ENCODE measurements at regions not wholly inside any gene's neighbourhood (a gene's known extent, or its start where the extent isn't known, plus 50 kb on each side); places are given as distances from the start of the nearest gene placed in this dataset.
A peak's percentile ranks its signal among the peaks of the same experiment; 100 is the strongest.
"Not testable (repeated sequence)": the region's sequence is repeated elsewhere in the genome, so short reads cannot be mapped to it uniquely, and the experiment has no call there.

DNA sequence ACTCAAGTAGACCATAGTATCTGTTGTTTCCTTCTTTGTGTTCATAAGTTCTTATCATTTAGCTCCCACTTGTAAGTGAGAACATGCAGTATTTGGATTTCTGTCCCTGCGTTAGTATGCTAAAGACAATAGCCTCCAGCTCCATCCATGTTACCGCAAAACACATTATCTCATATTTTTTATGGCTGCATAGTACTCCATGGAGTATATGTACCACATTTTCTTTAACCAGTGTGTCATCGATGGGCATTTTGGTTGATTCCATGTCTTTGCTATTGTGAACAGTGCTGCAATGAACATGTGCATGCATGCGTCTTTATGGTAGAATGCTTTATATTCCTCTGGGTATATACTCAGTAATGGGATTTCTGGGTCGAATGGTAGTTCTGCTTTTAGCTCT is 148.1 kb upstream of the IRS2 start:
- H3K4me3 Mint-ChIP-seq, ATAC-seq, H2AFZ ChIP-seq: not testable (repeated sequence)

DNA sequence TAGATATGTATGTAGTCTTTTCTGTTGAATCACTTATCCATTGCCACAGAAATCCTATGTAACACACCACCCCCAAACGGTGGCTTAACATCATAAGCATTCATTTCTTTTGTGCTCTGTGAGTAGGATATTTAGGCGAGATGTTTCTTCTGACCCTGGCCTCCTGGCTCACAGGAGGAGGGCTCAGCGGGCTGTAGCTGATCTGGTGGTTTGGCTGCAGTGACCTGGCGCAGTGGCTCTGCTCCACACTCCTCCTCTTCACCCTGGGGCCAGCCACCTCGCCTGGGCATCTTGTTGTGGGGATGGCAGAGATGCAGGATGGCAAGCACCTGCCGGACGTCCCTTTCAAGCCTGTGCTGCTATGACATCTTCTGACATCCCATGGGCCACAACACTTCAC is 147.1 kb upstream of the IRS2 start:
- ATAC-seq (peak; percentile 56), DNase-seq (ENCODE audit: low spot score) (no peak)
- no peaks in the 10 kb centered on the region for H3K36me3 Mint-ChIP-seq (ENCODE audit: low read depth)
- H3F3A ChIP-seq (replicated peaks; ENCODE audit: low read depth), result no peaks in the 10 kb centered on the region
- H3K79me2 ChIP-seq (replicated peaks; ENCODE audit: insufficient read depth), result no peaks in the 10 kb centered on the region
- no peaks in the 10 kb centered on the region for H3K36me3 ChIP-seq (ENCODE audit: insufficient read depth)
- H3K27me3 Mint-ChIP-seq (ENCODE audit: insufficient read depth, low read depth, poor library complexity), result peaks cover 1% of the 10 kb centered on the region
- H3K27me3 ChIP-seq (ENCODE audit: insufficient read depth), result no peaks in the 10 kb centered on the region
- no peaks in the 10 kb centered on the region for H4K20me1 ChIP-seq (replicated peaks; ENCODE audit: insufficient read depth)
- no peak overlapping the region for H3K4me2 ChIP-seq
- H3K27ac Mint-ChIP-seq, result no peak overlapping the region
- H3K4me1 Mint-ChIP-seq, result peaks cover 5% of the 10 kb centered on the region; the same call in 1 of the 3 replicates
- no peaks in the 10 kb centered on the region; the same call in 2 of the 3 replicates for H3K9me3 Mint-ChIP-seq
- 0 out of 2 replicates have a peak overlapping the region, but pooled peaks have one; percentile 20 for H2AFZ ChIP-seq
- H3K4me3 Mint-ChIP-seq, result no peak overlapping the region
- no peak for TF ChIP-seq EZH2 (IDR thresholded peaks at IDR 0.05; ENCODE audit: low read depth, unreplicated experiment)
- no peak for TF ChIP-seq ZNF114 (CRISPR knock-in tag; IDR thresholded peaks at IDR 0.05)
- TF ChIP-seq EZH2phosphoT487 (IDR thresholded peaks at IDR 0.05; ENCODE audit: unreplicated experiment), result no peak
- TF ChIP-seq STAT1 (IDR thresholded peaks at IDR 0.05; ENCODE audit: unreplicated experiment), result no peak
- TF ChIP-seq ZNF331 (CRISPR knock-in tag; IDR thresholded peaks at IDR 0.05; ENCODE audit: low read depth), result no peak
- TF ChIP-seq, protein P1, sequence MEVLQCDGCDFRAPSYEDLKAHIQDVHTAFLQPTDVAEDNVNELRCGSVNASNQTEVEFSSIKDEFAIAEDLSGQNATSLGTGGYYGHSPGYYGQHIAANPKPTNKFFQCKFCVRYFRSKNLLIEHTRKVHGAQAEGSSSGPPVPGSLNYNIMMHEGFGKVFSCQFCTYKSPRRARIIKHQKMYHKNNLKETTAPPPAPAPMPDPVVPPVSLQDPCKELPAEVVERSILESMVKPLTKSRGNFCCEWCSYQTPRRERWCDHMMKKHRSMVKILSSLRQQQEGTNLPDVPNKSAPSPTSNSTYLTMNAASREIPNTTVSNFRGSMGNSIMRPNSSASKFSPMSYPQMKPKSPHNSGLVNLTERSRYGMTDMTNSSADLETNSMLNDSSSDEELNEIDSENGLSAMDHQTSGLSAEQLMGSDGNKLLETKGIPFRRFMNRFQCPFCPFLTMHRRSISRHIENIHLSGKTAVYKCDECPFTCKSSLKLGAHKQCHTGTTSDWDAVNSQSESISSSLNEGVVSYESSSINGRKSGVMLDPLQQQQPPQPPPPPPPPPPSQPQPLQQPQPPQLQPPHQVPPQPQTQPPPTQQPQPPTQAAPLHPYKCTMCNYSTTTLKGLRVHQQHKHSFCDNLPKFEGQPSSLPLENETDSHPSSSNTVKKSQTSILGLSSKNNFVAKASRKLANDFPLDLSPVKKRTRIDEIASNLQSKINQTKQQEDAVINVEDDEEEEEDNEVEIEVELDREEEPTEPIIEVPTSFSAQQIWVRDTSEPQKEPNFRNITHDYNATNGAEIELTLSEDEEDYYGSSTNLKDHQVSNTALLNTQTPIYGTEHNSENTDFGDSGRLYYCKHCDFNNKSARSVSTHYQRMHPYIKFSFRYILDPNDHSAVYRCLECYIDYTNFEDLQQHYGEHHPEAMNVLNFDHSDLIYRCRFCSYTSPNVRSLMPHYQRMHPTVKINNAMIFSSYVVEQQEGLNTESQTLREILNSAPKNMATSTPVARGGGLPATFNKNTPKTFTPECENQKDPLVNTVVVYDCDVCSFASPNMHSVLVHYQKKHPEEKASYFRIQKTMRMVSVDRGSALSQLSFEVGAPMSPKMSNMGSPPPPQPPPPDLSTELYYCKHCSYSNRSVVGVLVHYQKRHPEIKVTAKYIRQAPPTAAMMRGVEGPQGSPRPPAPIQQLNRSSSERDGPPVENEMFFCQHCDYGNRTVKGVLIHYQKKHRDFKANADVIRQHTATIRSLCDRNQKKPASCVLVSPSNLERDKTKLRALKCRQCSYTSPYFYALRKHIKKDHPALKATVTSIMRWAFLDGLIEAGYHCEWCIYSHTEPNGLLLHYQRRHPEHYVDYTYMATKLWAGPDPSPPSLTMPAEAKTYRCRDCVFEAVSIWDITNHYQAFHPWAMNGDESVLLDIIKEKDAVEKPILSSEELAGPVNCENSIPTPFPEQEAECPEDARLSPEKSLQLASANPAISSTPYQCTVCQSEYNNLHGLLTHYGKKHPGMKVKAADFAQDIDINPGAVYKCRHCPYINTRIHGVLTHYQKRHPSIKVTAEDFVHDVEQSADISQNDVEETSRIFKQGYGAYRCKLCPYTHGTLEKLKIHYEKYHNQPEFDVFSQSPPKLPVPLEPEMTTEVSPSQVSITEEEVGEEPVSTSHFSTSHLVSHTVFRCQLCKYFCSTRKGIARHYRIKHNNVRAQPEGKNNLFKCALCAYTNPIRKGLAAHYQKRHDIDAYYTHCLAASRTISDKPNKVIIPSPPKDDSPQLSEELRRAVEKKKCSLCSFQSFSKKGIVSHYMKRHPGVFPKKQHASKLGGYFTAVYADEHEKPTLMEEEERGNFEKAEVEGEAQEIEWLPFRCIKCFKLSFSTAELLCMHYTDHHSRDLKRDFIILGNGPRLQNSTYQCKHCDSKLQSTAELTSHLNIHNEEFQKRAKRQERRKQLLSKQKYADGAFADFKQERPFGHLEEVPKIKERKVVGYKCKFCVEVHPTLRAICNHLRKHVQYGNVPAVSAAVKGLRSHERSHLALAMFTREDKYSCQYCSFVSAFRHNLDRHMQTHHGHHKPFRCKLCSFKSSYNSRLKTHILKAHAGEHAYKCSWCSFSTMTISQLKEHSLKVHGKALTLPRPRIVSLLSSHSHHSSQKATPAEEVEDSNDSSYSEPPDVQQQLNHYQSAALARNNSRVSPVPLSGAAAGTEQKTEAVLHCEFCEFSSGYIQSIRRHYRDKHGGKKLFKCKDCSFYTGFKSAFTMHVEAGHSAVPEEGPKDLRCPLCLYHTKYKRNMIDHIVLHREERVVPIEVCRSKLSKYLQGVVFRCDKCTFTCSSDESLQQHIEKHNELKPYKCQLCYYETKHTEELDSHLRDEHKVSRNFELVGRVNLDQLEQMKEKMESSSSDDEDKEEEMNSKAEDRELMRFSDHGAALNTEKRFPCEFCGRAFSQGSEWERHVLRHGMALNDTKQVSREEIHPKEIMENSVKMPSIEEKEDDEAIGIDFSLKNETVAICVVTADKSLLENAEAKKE (CRISPR knock-in tag; IDR thresholded peaks at IDR 0.05), result no peak
- no peak for TF ChIP-seq POLR2AphosphoS5 (IDR thresholded peaks at IDR 0.05; ENCODE audit: low read depth)
- H3K4me3 ChIP-seq, result no peak overlapping the region
- no peak overlapping the region for H3K27ac ChIP-seq (ENCODE audit: low read depth)
- no peaks in the 10 kb centered on the region; the same call in 1 of the 2 replicates for H3K4me1 ChIP-seq (ENCODE audit: insufficient read depth)
- no peaks in the 10 kb centered on the region for H3K9me2 ChIP-seq (ENCODE audit: insufficient read depth)

More for the DNA sequence above, 148.1 kb upstream of the IRS2 start:
- not testable (repeated sequence) for H3K4me1 Mint-ChIP-seq; H3F3A ChIP-seq (replicated peaks; ENCODE audit: low read depth); H3K4me2 ChIP-seq; H3K4me3 ChIP-seq; H3K36me3 Mint-ChIP-seq (ENCODE audit: low read depth); H4K20me1 ChIP-seq (replicated peaks; ENCODE audit: insufficient read depth); H3K27ac ChIP-seq (ENCODE audit: low read depth); H3K27me3 ChIP-seq (ENCODE audit: insufficient read depth); H3K36me3 ChIP-seq (ENCODE audit: insufficient read depth); H3K27ac Mint-ChIP-seq; H3K4me1 ChIP-seq (ENCODE audit: insufficient read depth); H3K9me3 Mint-ChIP-seq; H3K27me3 Mint-ChIP-seq (ENCODE audit: insufficient read depth, low read depth, poor library complexity); H3K79me2 ChIP-seq (replicated peaks; ENCODE audit: insufficient read depth); H3K9me2 ChIP-seq (ENCODE audit: insufficient read depth); DNase-seq (ENCODE audit: low spot score)
